ENCODE measurements at regions not wholly inside any gene's neighbourhood (a gene's known extent, or its start where the extent isn't known, plus 50 kb on each side); places are given as distances from the start of the nearest gene placed in this dataset.

- TF ChIP-seq POLR2AphosphoS5 (IDR thresholded peaks at IDR 0.05; ENCODE audit: low read depth) (no peak), CTCF (IDR thresholded peaks at IDR 0.05; ENCODE audit: insufficient read depth, low read length) (no peak), GABPA (IDR thresholded peaks at IDR 0.05; ENCODE audit: low read depth) (no peak), REST (IDR thresholded peaks at IDR 0.05; ENCODE audit: insufficient replicate concordance, low read depth) (no peak)
Observed at GRCh38 chr6:121619013-121619412, 183.6 kb downstream of the GJA1 start.
